NCI-H2171 treated with DMSO at 0.1 percent for 48 hours (cell line): ENCODE measurements at regions not wholly inside any gene's neighbourhood (a gene's known extent, or its start where the extent isn't known, plus 50 kb on each side); places are given as distances from the start of the nearest gene placed in this dataset.

Experiments used
- DNase-seq: peaks from one replicate; lab custom pipeline; 2025; lab: John Stamatoyannopoulos, UW

GRCh38 chr1:79845936-79846335, 839.4 kb upstream of the ADGRL4 start:
- DNase-seq, result no peak

- no peak for DNase-seq
Observed at GRCh38 chr1:79842811-79843210, 836.3 kb upstream of the ADGRL4 start.

- DNase-seq, result no peak
Observed at GRCh38 chr1:79839882-79840281, 833.4 kb upstream of the ADGRL4 start.

GRCh38 chr1:79827446-79827845, 820.9 kb upstream of the ADGRL4 start:
- no peak for DNase-seq

GRCh38 chr1:79825551-79825950, 819.0 kb upstream of the ADGRL4 start:
- no peak for DNase-seq

GRCh38 chr1:79822053-79822452, 815.5 kb upstream of the ADGRL4 start:
- DNase-seq, result no peak

- DNase-seq, result no peak
Observed at GRCh38 chr1:79819140-79819539, 812.6 kb upstream of the ADGRL4 start.

GRCh38 chr1:79817031-79817560, 810.6 kb upstream of the ADGRL4 start:
- no peak for DNase-seq

- no peak for DNase-seq
Observed at GRCh38 chr1:79815115-79815514, 808.6 kb upstream of the ADGRL4 start.

GRCh38 chr1:79811173-79811572, 804.6 kb upstream of the ADGRL4 start:
- DNase-seq, result no peak

GRCh38 chr1:79808816-79809475, 802.4 kb upstream of the ADGRL4 start:
- no peak for DNase-seq

- DNase-seq, result no peak
Observed at GRCh38 chr1:79807816-79808215, 801.3 kb upstream of the ADGRL4 start.

GRCh38 chr1:79797487-79797886, 791.0 kb upstream of the ADGRL4 start:
- DNase-seq, result no peak

GRCh38 chr1:79796434-79796833, 789.9 kb upstream of the ADGRL4 start:
- DNase-seq, result no peak

GRCh38 chr1:79792219-79792930, 785.8 kb upstream of the ADGRL4 start:
- no peak for DNase-seq

GRCh38 chr1:79791488-79792218, 785.1 kb upstream of the ADGRL4 start:
- no peak for DNase-seq

- DNase-seq, result no peak
Observed at GRCh38 chr1:79790950-79791349, 784.4 kb upstream of the ADGRL4 start.

- DNase-seq, result no peak
Observed at GRCh38 chr1:79787631-79788030, 781.1 kb upstream of the ADGRL4 start.

- DNase-seq, result no peak
Observed at GRCh38 chr1:79785964-79786363, 779.4 kb upstream of the ADGRL4 start.

- DNase-seq, result no peak
Observed at GRCh38 chr1:79785561-79785960, 779.0 kb upstream of the ADGRL4 start.

- DNase-seq, result no peak
Observed at GRCh38 chr1:79781261-79781660, 774.7 kb upstream of the ADGRL4 start.

- no peak for DNase-seq
Observed at GRCh38 chr1:79777481-79778219, 771.1 kb upstream of the ADGRL4 start.
